ENCODE measurements at regions not wholly inside any gene's neighbourhood (a gene's known extent, or its start where the extent isn't known, plus 50 kb on each side); places are given as distances from the start of the nearest gene placed in this dataset.
"Not testable (repeated sequence)": the region's sequence is repeated elsewhere in the genome, so short reads cannot be mapped to it uniquely, and the experiment has no call there.

DNA sequence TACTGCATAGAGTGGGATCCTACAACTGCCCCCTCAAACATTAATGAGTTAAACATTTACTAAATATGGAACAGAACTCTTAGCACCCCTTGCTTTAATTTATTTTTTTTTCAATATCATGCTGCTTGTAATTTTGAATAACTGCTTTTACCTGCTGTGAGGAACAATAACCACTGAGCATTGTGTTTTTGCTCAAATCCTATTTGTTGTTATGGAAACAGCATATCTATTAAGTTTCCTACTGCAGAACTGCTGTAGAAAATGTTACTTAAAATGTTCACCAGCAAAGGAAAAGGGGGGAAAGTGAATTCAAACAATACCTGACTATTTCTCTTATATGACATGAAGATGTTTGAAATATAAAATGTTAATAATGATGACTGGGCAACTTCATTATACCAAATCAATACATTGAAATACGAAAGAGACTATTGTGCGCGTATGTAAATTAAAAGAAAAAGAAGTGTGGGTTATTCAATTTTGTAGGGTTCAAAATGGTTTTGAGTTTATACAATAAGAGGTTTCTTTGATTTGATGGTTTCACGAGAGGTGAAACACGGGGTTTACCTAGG, 1043.8 kb upstream of the NUDT12 start:
- ChIA-PET CTCF (no interaction called here), POLR2A (no interaction called here)
- no peaks in the 10 kb centered on the region for H3K4me1 Mint-ChIP-seq (ENCODE audit: low read depth)
- no peak overlapping the region for H3K4me3 Mint-ChIP-seq
- no peak for DNase-seq
- H3K9me3 Mint-ChIP-seq = peaks cover 19% of the 10 kb centered on the region
- intact Hi-C loops (cut with micrococcal nuclease) = no loop called here
- H3K27me3 Mint-ChIP-seq = no peaks in the 10 kb centered on the region
- no peak overlapping the region for H3K27ac Mint-ChIP-seq
- H3K36me3 Mint-ChIP-seq = no peaks in the 10 kb centered on the region

DNA sequence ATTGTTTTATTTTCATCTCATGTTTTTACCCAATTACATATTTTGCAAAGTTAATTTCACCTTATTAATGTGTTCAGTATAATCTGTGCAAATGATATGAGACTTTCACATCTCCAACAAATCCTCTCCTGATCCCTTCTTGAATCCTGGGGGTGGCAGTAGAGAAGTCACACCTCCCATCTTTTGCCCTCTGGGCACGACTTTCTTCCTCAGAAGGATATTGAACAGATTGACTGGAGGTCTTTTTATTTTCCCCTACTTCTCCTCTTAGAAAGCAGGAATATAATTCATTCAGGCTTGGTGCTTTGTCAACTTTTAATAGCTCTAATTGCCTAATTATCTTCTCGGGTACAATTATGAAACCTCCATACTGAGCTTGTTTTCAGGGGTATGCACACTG, 1037.1 kb upstream of the NUDT12 start:
- Mint-ChIP-seq H3K9me3 (peaks cover 23% of the 10 kb centered on the region), H3K27ac (no peak overlapping the region), H3K36me3 (no peaks in the 10 kb centered on the region), H3K27me3 (no peaks in the 10 kb centered on the region), H3K4me1 (ENCODE audit: low read depth) (no peaks in the 10 kb centered on the region), H3K4me3 (no peak overlapping the region)
- ChIA-PET POLR2A (no interaction called here), CTCF (no interaction called here)
- no peak for DNase-seq
- intact Hi-C loops (cut with micrococcal nuclease) = no loop called here

DNA sequence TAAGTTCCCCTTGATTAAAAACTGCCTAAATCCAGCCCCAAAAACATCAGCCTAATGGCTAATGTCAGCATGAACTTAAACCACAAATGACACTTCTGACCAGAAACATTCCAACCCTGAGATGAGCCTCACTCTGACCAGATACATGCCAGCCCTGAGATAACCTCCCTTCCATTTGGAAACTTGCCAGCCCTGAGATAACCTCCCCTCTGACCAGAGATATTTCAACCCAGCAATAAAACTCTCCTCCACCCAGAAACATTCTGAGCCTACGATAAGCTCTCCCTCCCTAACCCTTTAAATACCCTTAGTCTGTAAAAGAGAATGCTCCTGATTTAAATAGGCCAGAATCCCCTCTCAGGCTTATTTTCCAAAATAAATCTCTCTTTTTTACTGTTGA, 1035.7 kb upstream of the NUDT12 start:
- H3K36me3 Mint-ChIP-seq = no peaks in the 10 kb centered on the region
- intact Hi-C loops (cut with micrococcal nuclease) = no loop called here
- CTCF ChIA-PET = no interaction called here
- no peak overlapping the region for H3K4me3 Mint-ChIP-seq
- peaks cover 23% of the 10 kb centered on the region for H3K9me3 Mint-ChIP-seq
- POLR2A ChIA-PET = no interaction called here
- H3K27ac Mint-ChIP-seq = no peak overlapping the region
- no peak for DNase-seq
- no peaks in the 10 kb centered on the region for H3K27me3 Mint-ChIP-seq
- H3K4me1 Mint-ChIP-seq (ENCODE audit: low read depth) = no peaks in the 10 kb centered on the region

DNA sequence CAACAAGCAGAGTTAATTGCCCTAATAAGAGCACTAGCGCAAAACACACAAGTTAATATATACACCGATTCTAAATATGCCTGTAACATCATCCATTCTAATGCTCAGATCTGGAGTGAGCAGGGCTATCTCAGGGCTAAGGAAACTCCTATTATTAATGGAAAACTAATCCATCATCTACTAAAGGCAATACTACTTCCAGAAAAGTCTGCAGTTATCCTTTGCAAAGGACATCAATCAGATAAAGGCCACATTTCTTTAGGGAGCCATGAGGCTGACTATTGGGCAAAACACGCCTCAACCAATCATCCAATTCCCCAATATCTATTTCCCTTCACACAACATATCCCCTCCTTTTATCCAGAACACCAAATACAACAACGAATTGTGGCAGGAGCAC, 1032.3 kb upstream of the NUDT12 start:
- POLR2A ChIA-PET = no interaction called here

DNA sequence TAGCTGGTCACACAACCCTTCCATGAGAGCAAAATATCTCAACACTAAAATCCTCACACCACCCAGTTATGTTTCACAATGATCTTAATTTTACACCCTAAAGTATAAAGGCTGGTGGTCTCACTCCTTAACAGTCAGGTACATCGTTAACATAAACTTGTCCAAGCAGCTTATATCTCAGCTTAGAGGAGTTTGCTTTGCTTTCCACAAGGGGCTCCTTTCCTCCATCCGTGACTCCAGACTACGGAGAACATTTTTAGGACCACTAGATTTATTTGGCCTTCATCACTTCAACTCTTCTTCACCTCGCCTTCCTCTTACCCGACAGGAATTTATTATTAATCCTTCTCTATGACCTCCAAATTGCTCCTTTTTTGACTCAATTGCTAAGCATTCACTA, 1014.1 kb upstream of the NUDT12 start:
- no peak overlapping the region for H3K27ac Mint-ChIP-seq
- H3K27me3 Mint-ChIP-seq = no peaks in the 10 kb centered on the region
- intact Hi-C loops (cut with micrococcal nuclease) = no loop called here
- peaks cover 5% of the 10 kb centered on the region for H3K9me3 Mint-ChIP-seq
- H3K4me3 Mint-ChIP-seq = no peak overlapping the region
- ChIA-PET CTCF (no interaction called here), POLR2A (no interaction called here)
- no peak for DNase-seq
- no peaks in the 10 kb centered on the region for H3K4me1 Mint-ChIP-seq (ENCODE audit: low read depth)
- H3K36me3 Mint-ChIP-seq = no peaks in the 10 kb centered on the region

More for the DNA sequence above, 1032.3 kb upstream of the NUDT12 start:
- no peak overlapping the region for H3K27ac Mint-ChIP-seq
- CTCF ChIA-PET = no interaction called here
- intact Hi-C loops (cut with micrococcal nuclease) = no loop called here
- no peaks in the 10 kb centered on the region for H3K4me1 Mint-ChIP-seq (ENCODE audit: low read depth)
- no peak overlapping the region for H3K4me3 Mint-ChIP-seq
- peaks cover 19% of the 10 kb centered on the region for H3K9me3 Mint-ChIP-seq
- no peaks in the 10 kb centered on the region for H3K27me3 Mint-ChIP-seq
- no peaks in the 10 kb centered on the region for H3K36me3 Mint-ChIP-seq
- no peak for DNase-seq

DNA sequence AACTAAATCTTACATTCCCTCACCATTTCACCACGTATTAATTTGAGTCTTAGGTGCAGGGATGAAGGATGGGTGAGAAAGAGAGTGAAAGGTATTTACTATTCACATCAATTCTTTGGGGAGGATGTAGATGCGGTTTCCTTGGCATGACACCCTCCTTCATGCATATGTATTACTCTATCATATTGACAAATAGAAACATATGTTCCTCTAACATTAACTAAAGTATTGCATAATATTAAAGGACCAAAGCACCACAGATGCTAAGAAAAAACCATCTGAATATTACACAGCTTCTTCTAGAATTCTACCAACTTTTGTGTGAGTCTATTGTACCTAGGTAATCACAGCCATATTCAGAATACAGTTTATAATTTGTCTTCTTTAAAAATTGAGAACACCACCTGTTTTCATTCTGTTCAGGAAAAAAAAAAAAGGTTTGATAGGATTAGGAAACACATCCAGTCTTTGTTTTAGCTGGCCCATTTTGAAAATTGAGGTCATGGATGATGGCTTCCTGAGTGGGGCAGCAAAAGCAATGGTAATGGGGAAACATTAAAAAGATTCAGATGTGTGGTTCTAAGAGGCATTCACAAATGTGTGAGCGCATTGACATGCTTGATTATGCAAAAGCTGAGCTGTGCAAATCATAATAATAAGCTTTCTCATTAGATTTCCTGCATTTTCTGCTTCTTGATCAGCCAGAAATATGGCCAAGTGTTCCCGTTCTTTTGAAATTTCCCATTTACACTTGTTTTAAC, 1011.5 kb upstream of the NUDT12 start:
- ChIA-PET CTCF (no interaction called here), POLR2A (no interaction called here)
- H3K27ac Mint-ChIP-seq = no peak overlapping the region
- intact Hi-C loops (cut with micrococcal nuclease) = no loop called here
- H3K36me3 Mint-ChIP-seq = no peaks in the 10 kb centered on the region
- H3K27me3 Mint-ChIP-seq = no peaks in the 10 kb centered on the region
- H3K4me3 Mint-ChIP-seq = no peak overlapping the region
- no peaks in the 10 kb centered on the region for H3K4me1 Mint-ChIP-seq (ENCODE audit: low read depth)
- peaks cover 5% of the 10 kb centered on the region for H3K9me3 Mint-ChIP-seq
- DNase-seq = no peak

DNA sequence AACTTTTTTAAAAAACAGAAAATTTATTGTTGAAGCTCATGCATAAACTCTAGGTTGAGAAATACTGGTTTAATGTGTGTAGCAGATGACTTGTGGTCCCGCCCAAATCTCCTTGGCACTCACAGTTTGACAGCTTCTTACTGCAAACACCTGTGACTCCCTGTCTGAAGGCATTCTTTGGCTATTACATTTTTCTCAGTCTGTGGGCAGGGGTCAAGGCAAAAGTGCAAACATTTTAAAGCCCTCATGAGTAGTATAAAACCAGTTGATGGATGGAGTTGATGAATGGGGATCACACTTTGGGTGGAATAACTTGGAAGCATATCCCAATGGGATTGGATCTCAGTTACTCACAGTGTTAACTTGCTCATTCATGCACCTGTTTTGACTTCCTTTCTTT, 1007.0 kb upstream of the NUDT12 start:
- no peak overlapping the region for H3K4me3 Mint-ChIP-seq
- H3K27ac Mint-ChIP-seq = no peak overlapping the region
- peaks cover 10% of the 10 kb centered on the region for H3K9me3 Mint-ChIP-seq
- ChIA-PET CTCF (no interaction called here), POLR2A (no interaction called here)
- no peaks in the 10 kb centered on the region for H3K27me3 Mint-ChIP-seq
- no peaks in the 10 kb centered on the region for H3K4me1 Mint-ChIP-seq (ENCODE audit: low read depth)
- intact Hi-C loops (cut with micrococcal nuclease) = no loop called here
- no peaks in the 10 kb centered on the region for H3K36me3 Mint-ChIP-seq
- no peak for DNase-seq

DNA sequence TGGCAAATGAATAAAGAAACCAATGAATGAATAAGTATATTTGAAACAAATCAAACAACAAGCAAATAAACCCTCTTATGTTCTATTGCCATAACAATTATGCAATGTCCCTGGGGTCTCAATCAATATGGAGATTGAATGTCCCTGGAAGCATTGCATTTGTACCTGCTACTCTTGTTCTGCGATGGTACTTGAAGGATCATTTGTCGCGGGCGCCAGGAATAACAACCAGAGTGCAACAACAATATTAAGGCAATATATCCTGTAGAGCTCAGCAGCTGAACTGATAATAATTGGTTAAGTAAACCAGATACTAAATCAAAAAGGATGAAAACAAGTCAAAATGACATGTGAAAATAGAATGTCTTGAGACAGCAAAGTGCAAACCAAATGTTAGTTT, 1001.9 kb upstream of the NUDT12 start:
- H3K27me3 Mint-ChIP-seq = no peaks in the 10 kb centered on the region
- H3K27ac Mint-ChIP-seq = no peak overlapping the region
- H3K4me1 Mint-ChIP-seq (ENCODE audit: low read depth) = no peaks in the 10 kb centered on the region
- no peak overlapping the region for H3K4me3 Mint-ChIP-seq
- DNase-seq = no peak
- H3K9me3 Mint-ChIP-seq = peaks cover 18% of the 10 kb centered on the region
- ChIA-PET CTCF (no interaction called here), POLR2A (no interaction called here)
- H3K36me3 Mint-ChIP-seq = no peaks in the 10 kb centered on the region
- intact Hi-C loops (cut with micrococcal nuclease) = no loop called here

DNA sequence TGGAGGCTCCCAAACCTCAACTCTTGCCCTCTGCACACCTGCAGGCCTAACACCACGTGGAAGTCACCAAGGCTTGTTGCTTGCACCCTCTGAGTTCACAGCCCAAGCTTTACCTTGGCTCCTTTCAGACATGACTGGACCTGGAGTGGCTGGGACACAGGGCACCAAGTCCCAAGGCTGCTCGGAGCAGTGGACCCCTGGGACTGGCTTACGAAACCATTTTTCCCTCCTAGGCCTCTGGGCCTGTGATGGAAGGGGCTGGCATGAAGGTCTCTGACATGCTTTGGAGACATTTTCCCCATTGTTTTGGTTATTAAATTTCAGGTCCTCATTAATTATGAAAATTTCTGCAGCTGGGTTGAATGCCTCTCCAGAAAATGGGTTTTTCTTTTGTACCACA, 994.4 kb upstream of the NUDT12 start:
- POLR2A ChIA-PET = no interaction called here
- H3K9me3 Mint-ChIP-seq = peaks cover 25% of the 10 kb centered on the region
- H3K27me3 Mint-ChIP-seq = no peaks in the 10 kb centered on the region
- CTCF ChIA-PET = no interaction called here
- no peaks in the 10 kb centered on the region for H3K4me1 Mint-ChIP-seq (ENCODE audit: low read depth)
- DNase-seq = no peak
- no peak overlapping the region for H3K27ac Mint-ChIP-seq
- H3K36me3 Mint-ChIP-seq = no peaks in the 10 kb centered on the region
- H3K4me3 Mint-ChIP-seq = no peak overlapping the region
- intact Hi-C loops (cut with micrococcal nuclease) = no loop called here

DNA sequence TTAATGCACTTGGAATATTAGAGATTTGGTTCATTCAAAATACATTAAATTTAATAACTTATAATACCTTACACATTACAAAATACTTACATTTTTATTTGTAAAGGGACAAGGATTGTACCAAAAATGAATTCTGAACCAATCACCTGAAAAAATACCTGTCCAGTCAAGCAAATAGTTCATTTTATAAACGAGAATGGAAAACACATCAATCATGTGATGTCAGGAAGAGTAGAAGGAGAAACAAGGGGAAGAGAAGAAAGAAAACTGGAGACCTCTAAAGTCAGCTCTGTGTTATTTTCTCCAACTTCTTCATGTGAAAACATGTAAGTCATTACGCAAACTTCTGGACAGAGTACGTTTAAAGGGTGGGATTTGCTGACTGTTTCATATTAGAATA, 989.0 kb upstream of the NUDT12 start:
- H3K9me3 Mint-ChIP-seq = peaks cover 13% of the 10 kb centered on the region
- no peaks in the 10 kb centered on the region for H3K4me1 Mint-ChIP-seq (ENCODE audit: low read depth)
- intact Hi-C loops (cut with micrococcal nuclease) = no loop called here
- H3K4me3 Mint-ChIP-seq = no peak overlapping the region
- no peaks in the 10 kb centered on the region for H3K36me3 Mint-ChIP-seq
- no peak overlapping the region for H3K27ac Mint-ChIP-seq
- POLR2A ChIA-PET = no interaction called here
- CTCF ChIA-PET = no interaction called here
- DNase-seq = no peak
- H3K27me3 Mint-ChIP-seq = no peaks in the 10 kb centered on the region

DNA sequence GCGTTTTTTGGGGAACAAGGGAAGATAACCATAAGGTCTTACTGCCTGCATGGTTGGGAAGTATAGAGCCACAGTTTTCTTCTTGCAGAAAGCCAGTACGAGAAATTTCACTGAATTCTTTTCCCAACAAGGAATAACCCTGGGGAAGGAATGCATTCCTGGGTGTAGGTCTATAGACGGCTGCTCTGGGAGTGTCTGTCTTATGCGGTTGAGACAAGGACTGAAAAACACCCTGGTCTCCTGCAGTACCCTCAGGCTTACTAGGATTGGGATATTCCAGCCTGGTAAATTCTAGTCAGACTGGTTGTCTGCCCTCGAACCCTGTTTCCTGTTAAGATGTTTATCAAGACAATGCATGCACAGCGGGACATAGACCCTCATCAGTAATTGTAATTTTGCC, 984.3 kb upstream of the NUDT12 start:
- H3K27me3 Mint-ChIP-seq; DNase-seq; H3K27ac Mint-ChIP-seq; CTCF ChIA-PET; H3K4me1 Mint-ChIP-seq (ENCODE audit: low read depth); POLR2A ChIA-PET; H3K36me3 Mint-ChIP-seq; intact Hi-C loops (cut with micrococcal nuclease); H3K4me3 Mint-ChIP-seq: not testable (repeated sequence)
- H3K9me3 Mint-ChIP-seq = peaks cover 14% of the 10 kb centered on the region

DNA sequence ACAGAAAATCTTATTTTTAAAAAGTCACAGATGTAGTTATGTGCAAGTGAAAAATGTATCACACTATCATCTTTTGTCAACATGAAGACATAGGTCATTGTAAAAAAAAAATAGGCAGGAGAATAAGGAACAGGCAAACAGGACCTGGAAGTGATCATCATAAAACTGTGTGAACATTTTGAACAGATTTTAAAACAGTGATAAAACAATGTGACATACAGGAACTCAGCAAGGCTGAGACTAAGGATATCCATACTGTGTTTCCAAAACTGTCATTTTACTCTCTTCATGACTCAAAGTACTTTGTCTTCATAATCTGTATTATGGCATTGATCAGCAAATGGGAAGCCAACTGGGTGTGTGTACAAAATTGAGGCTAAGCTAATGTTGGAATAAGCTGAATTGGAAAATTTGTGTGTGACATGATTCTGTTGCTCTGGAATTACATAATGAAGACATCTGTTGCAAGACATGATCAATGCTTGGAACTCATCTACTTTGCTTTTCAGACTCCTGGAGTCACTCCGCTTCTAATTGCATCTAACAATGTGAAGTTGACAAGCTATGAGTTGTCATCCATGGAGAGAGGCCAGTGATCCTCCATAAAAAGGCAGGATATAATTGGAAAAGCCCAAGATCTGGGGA, 978.7 kb upstream of the NUDT12 start:
- Mint-ChIP-seq H3K9me3 (peaks cover 22% of the 10 kb centered on the region), H3K27ac (no peak overlapping the region), H3K4me3 (no peak overlapping the region), H3K36me3 (no peaks in the 10 kb centered on the region), H3K4me1 (ENCODE audit: low read depth) (no peaks in the 10 kb centered on the region), H3K27me3 (no peaks in the 10 kb centered on the region)
- DNase-seq = no peak
- POLR2A ChIA-PET = no interaction called here
- CTCF ChIA-PET = no interaction called here
- intact Hi-C loops (cut with micrococcal nuclease) = no loop called here

DNA sequence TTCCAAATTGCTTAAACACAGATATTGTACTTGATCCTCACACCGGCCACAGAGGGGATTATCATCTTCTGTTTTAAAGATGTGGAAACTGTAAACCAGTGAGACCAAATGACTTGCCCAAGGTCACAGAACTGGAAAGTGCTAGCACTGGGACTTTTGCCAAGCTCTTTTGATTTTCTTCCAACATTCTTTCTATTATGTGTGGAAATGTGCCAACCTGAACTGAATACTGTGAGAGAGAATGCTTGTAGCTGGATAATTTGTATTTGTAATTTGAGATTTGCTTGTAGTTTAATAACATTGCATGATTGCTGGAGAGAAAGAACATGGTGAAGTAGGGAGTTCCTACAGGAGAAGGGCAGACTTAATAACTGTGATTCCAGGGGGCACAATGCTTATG, 977.9 kb upstream of the NUDT12 start:
- no peak for DNase-seq
- intact Hi-C loops (cut with micrococcal nuclease) = no loop called here
- ChIA-PET POLR2A (no interaction called here), CTCF (no interaction called here)
- Mint-ChIP-seq H3K4me3 (no peak overlapping the region), H3K36me3 (no peaks in the 10 kb centered on the region), H3K27me3 (no peaks in the 10 kb centered on the region), H3K9me3 (peaks cover 23% of the 10 kb centered on the region), H3K4me1 (ENCODE audit: low read depth) (no peaks in the 10 kb centered on the region), H3K27ac (no peak overlapping the region)

Data from activated CD4-positive, alpha-beta memory T cell treated with anti-CD3 and anti-CD28 coated beads for 36 hours (primary cell).